GM18861 (cell line): ENCODE measurements at regions not wholly inside any gene's neighbourhood (a gene's known extent, or its start where the extent isn't known, plus 50 kb on each side); places are given as distances from the start of the nearest gene placed in this dataset.

Experiments used
- ATAC-seq: cut with Tn5 transposase; IDR thresholded peaks from one replicate; pipeline ENCODE4 v1.9.1; 2021; ENCODE audit not compliant: unreplicated experiment

GRCh38 chr5:72032788-72033187 is 74.5 kb upstream of the MAP1B start:
- no peak for ATAC-seq

GRCh38 chr5:72034770-72035169 is 72.5 kb upstream of the MAP1B start:
- no peak for ATAC-seq

GRCh38 chr5:72035831-72036230 is 71.4 kb upstream of the MAP1B start:
- ATAC-seq: no peak

GRCh38 chr5:72036951-72037350 is 70.3 kb upstream of the MAP1B start:
- ATAC-seq: no peak

DNA sequence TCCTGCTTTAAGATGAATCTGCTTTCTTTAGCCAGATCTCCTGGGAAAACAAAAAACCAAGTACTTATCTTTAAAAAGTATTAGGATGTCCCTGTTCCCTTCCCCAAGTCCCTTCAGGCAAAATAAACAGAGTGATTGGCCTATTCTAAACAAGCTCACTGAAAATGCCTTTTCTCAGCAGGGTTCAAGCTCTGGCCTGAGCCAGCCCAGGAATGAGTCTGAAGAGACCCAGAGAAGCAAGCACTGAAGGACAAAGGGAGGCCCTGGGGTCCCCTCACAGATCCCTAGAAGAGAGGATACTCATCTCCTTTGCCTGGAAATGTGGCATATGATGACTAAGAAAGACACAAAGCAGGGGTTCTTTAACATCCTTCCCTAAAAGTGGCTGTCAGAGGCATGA is 66.8 kb upstream of the MAP1B start:
- ATAC-seq: no peak

- ATAC-seq: no peak
These were observed 65.6 kb upstream of the MAP1B start for GRCh38 chr5:72041654-72042053.

- no peak for ATAC-seq
These were observed 65.2 kb upstream of the MAP1B start for GRCh38 chr5:72042097-72042496.

GRCh38 chr5:72045692-72046091 is 61.6 kb upstream of the MAP1B start:
- ATAC-seq: no peak

DNA sequence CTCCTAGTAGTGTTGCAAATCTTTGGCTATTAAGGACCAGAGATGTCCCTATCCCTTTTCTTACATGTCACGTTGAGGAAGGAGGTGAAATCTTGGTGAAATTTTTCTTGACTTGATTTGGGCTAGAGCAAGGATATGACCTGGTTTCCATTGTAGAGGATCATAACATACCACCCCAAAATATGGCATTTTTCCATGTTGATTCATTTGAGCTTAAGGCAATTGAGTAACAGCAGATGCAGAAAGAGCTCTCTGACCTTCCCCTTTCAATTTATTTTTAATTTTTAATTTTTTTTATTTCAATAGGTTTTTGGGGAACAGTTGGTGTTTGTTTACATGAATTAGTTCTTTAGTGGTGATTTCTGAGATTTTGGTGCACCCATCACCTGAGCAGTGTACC is 61.2 kb upstream of the MAP1B start:
- ATAC-seq: no peak

DNA sequence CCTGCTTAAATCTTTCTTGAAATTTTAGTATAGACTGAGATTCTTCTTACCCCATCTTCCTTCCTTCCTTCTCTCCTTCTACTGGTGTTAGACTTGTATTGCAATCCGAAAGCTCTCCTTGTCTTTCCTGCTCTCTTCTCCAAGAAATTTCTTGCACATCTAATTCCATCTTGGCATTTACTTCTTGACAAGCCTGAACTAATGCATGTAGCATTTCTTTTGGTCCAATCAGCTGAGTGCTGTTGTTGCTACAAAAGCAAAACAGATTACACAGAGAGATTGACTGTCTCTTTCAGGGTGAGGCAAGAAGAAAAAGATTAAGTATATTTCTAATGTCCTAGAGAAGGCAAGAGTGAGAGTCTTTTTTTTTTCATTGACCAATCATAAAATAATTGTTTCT is 51.6 kb upstream of the MAP1B start:
- no peak for ATAC-seq
